Adrenal gland (tissue), 9 donors: ENCODE measurements at regions not wholly inside any gene's neighbourhood (a gene's known extent, or its start where the extent isn't known, plus 50 kb on each side); places are given as distances from the start of the nearest gene placed in this dataset.

ENCODE experiments used
- DNase-seq, 7 donors: peaks; one replicate each; pipeline ENCODE4 v3.0.0-alpha.2; 2019 to 2020
- H3K27ac ChIP-seq, 5 donors: fragments of 200-600 bp; sonication (generic) in 4 of 5; 1 replicate in 3 of 5; 2 replicates in 2 of 5; pipeline versions ENCODE4 v1.5.1 to v1.8.0; 2016 to 2020; ENCODE audit warnings: mild to moderate bottlenecking in 1 of 5
- H3K27me3 ChIP-seq: fragments of 200-600 bp; 2 replicates; pipeline ENCODE4 v1.8.0; 2021
- H3K36me3 ChIP-seq, 2 donors: fragments of 200-600 bp; replicated peaks in 1 of 2; 1 replicate in 1 of 2; 2 replicates in 1 of 2; pipeline versions ENCODE4 v1.5.1 to v1.8.0; 2018 to 2022
- H3K4me1 ChIP-seq, 2 donors: fragments of 200-600 bp; replicated peaks in 1 of 2; 1 replicate in 1 of 2; 2 replicates in 1 of 2; pipeline versions ENCODE4 v1.5.1 to v1.8.0; 2018 to 2021
- H3K4me3 ChIP-seq, 4 donors: fragments of 200-600 bp; sonication (generic) in 3 of 4; one replicate each; pipeline ENCODE4 v1.5.1; 2016 to 2018
- H3K9me3 ChIP-seq, 3 donors: fragments of 200-600 bp; sonication (generic) in 1 of 3; replicated peaks in 1 of 3; 1 replicate in 2 of 3; 2 replicates in 1 of 3; pipeline versions ENCODE4 v1.5.1 to v1.8.0; 2016 to 2021
- POLR2A ChIP-seq, 2 donors: fragments of 450-650 bp; IDR thresholded peaks; one replicate each; pipeline ENCODE4 v1.6.1; 2017; ENCODE audit warnings: antibody characterized with exemption in 2 of 2, mild to moderate bottlenecking in 2 of 2, moderate library complexity in 1 of 2
- WGBS, 4 donors: extraction: QIAGEN DNeasy Blood & Tissue Kit in 2 of 4; methylation state at CpG; one replicate each; pipeline versions ENCODE4 v1.1.5 to v1.1.7; 2013 to 2017; 5-methylcytosine and 5-hydroxymethylcytosine counted together
- intact Hi-C, 2 donors: fragments of 100-400 bp; cut with DNase I; formaldehyde crosslinking; loops; one replicate each; pipeline versions ENCODE4 v1.14.1 to v1.15.0; 2022 to 2023
- TF ChIP-seq, protein P1 (sequence below), 6 experiments: fragments of 450-650 bp in 4 of 6; fragments of 200-600 bp in 2 of 6; sonication (generic) in 1 of 6; IDR thresholded peaks; 1 replicate in 5 of 6; 2 replicates in 1 of 6; pipeline versions ENCODE4 v1.5.1 to v1.8.0; 2016 to 2021; ENCODE audit warnings: antibody characterized with exemption in 6 of 6, mild to moderate bottlenecking in 2 of 6, moderate library complexity in 1 of 6
- donor health status: healthy with polysubstance abuse.
- donor health status: Bipolar disorder and iron deficiency.
- donor health status: DM: yes; HTN: yes; CAD: no.
- donor health status: DM: no; HTN: no; CAD: no.
- donor health status: DM: no; HTN: no; CAD: no.

DNA sequence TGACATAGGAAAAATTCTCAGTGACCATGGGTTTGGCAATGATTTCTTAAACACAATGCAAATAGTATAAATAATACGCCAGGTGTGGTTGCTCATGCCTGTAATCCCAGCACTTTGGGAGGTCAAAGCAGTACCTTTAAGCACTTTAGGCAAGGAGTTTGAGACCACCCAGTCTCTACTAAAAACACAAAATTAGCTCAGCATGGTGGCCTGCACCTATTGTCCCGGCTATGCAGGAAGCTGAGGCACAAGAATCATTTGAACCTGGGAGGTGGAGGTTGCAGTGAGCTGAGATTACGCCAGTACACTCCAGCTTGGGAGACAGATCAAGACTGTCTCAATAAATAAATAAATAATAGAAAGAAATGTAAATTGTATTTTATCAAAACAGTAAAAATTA lies 356.5 kb upstream of the SLITRK6 start:
- WGBS, 4 donors, result 84 to 91% (median 89%) methylated on average over 3 of the region's 3 CpGs
- no peak overlapping the region for H3K27ac ChIP-seq
- no peak overlapping the region for H3K4me3 ChIP-seq
- no peaks in the 10 kb centered on the region for H3K36me3 ChIP-seq
- no peaks in the 10 kb centered on the region for H3K4me1 ChIP-seq
- no peak for DNase-seq
- TF ChIP-seq, protein P1, sequence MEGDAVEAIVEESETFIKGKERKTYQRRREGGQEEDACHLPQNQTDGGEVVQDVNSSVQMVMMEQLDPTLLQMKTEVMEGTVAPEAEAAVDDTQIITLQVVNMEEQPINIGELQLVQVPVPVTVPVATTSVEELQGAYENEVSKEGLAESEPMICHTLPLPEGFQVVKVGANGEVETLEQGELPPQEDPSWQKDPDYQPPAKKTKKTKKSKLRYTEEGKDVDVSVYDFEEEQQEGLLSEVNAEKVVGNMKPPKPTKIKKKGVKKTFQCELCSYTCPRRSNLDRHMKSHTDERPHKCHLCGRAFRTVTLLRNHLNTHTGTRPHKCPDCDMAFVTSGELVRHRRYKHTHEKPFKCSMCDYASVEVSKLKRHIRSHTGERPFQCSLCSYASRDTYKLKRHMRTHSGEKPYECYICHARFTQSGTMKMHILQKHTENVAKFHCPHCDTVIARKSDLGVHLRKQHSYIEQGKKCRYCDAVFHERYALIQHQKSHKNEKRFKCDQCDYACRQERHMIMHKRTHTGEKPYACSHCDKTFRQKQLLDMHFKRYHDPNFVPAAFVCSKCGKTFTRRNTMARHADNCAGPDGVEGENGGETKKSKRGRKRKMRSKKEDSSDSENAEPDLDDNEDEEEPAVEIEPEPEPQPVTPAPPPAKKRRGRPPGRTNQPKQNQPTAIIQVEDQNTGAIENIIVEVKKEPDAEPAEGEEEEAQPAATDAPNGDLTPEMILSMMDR (IDR thresholded peaks at IDR 0.05), result no peak
- TF ChIP-seq POLR2A (IDR thresholded peaks at IDR 0.05), result no peak
- intact Hi-C loops, result no loop called here
- no peaks in the 10 kb centered on the region for H3K27me3 ChIP-seq
- H3K9me3 ChIP-seq, result no peaks in the 10 kb centered on the region

DNA sequence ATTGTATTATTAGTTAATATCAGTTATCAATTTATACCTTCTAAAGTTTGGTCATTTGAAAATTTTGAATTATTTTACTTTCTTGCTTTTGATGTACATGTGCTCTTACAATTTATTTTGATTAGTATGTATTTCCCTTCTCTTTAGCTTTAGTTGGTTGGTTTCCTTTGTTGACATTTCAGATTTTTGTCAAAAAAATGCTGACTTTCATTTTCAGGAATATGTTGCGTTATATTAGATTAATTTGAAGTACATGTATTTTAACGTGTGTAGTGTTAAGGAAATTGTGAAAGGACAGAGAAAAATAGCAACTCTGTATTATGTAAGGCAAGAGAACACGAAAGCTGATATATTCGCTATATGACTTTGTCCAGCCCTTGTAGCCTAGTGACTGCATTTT lies 342.9 kb upstream of the SLITRK6 start:
- intact Hi-C loops, result no loop called here
- WGBS, 4 donors, result 81 to 84% (median 83%) methylated on average over 4 of the region's 4 CpGs
- TF ChIP-seq POLR2A (IDR thresholded peaks at IDR 0.05), result no peak
- TF ChIP-seq, protein P1 (IDR thresholded peaks at IDR 0.05), result no peak

DNA sequence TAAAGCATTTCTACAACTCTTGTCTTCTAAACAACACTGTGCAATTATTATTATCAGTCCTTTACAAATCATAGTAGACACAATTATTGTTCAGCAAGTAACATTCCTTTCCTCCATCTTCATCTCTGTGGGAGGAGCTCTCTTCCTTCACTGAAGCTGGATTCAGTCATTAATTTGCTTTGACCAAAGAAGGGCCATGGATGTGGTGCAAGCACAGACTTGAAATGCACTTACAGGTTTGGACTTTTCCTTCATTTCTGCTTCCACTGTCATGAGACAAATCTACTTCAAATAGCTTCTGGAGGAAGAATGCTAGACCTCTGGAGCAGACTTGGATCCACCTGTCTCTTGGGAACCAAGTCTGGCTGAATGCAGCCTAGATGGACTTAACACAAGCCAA lies 336.6 kb upstream of the SLITRK6 start:
- Histone ChIP-seq H3K27me3 (no peaks in the 10 kb centered on the region), H3K4me3 (no peak overlapping the region), H3K36me3 (no peaks in the 10 kb centered on the region), H3K9me3 (no peaks in the 10 kb centered on the region), H3K4me1 (no peaks in the 10 kb centered on the region), H3K27ac (no peak overlapping the region)
- DNase-seq, result no peak
- intact Hi-C loops, result no loop called here
- TF ChIP-seq POLR2A (IDR thresholded peaks at IDR 0.05), result no peak
- TF ChIP-seq, protein P1 (IDR thresholded peaks at IDR 0.05), result no peak

More for the DNA sequence above, 342.9 kb upstream of the SLITRK6 start:
- no peaks in the 10 kb centered on the region for H3K36me3 ChIP-seq
- H3K4me1 ChIP-seq, result no peaks in the 10 kb centered on the region
- no peak overlapping the region for H3K27ac ChIP-seq
- no peaks in the 10 kb centered on the region for H3K27me3 ChIP-seq
- H3K4me3 ChIP-seq, result no peak overlapping the region
- no peak for DNase-seq
- no peaks in the 10 kb centered on the region for H3K9me3 ChIP-seq

DNA sequence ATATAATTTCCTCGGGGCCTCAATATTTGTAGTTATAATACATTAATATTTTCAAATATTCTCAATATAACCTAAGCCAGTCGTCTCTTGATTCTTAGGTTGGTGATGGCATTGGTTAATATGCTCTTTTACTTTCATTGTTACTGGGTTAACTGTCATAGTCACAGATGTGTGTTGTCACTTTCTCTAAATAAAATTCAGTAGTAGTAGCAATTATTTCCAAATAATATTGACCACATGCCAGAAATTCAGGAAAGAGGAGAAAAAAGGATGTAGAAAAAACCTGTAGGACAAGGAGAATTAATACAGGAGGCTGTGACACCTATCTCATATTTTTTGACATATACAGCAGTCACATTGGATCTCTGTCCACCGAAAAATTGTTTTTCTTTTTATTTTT lies 322.7 kb upstream of the SLITRK6 start:
- Histone ChIP-seq H3K4me3 (no peak overlapping the region), H3K4me1 (no peaks in the 10 kb centered on the region), H3K27me3 (no peaks in the 10 kb centered on the region), H3K27ac (no peak overlapping the region), H3K36me3 (no peaks in the 10 kb centered on the region), H3K9me3 (peaks cover 0 to 5% (median 0%) of the 10 kb centered on the region in 3 donors)
- DNase-seq, result no peak
- intact Hi-C loops, result no loop called here
- 77 to 87% (median 84%) methylated on average over 3 of the region's 3 CpGs for WGBS, 4 donors
- TF ChIP-seq, protein P1 (IDR thresholded peaks at IDR 0.05), result no peak
- no peak for TF ChIP-seq POLR2A (IDR thresholded peaks at IDR 0.05)
